Psoas muscle (tissue), 7 donors: ENCODE measurements at regions not wholly inside any gene's neighbourhood (a gene's known extent, or its start where the extent isn't known, plus 50 kb on each side); places are given as distances from the start of the nearest gene placed in this dataset.

Source experiments
- ATAC-seq, 4 donors: fragments of 200-7000 bp; cut with Tn5 transposase; one replicate each; pipeline ENCODE4 v1.9.1; 2020; ENCODE audit warnings: moderate library complexity in 3 of 4, mild to moderate bottlenecking in 2 of 4
- DNase-seq, 2 donors: peaks; one replicate each; pipeline ENCODE4 v3.0.0-alpha.2; 2020
- H3K27ac ChIP-seq: fragments of 200-600 bp; one replicate; pipeline ENCODE4 v1.8.0; 2022
- H3K27me3 ChIP-seq, 3 donors: fragments of 200-600 bp in 1 of 3; one replicate each; pipeline versions ENCODE4 v1.6.1 to v1.8.0; 2013 to 2022; ENCODE audit warnings: low read length in 2 of 3, mild to moderate bottlenecking in 2 of 3, moderate library complexity in 1 of 3; ENCODE audit not compliant: insufficient read depth in 3 of 3
- H3K36me3 ChIP-seq, 2 donors: fragments of 200-600 bp in 1 of 2; one replicate each; pipeline versions ENCODE4 v1.6.1 to v1.8.0; 2013 to 2022; ENCODE audit warnings: low read depth in 1 of 2, mild to moderate bottlenecking in 1 of 2, moderate library complexity in 1 of 2; ENCODE audit not compliant: insufficient read depth in 1 of 2
- H3K4me1 ChIP-seq: fragments of 200-600 bp; one replicate; pipeline ENCODE4 v1.8.0; 2022
- H3K4me3 ChIP-seq: fragments of 200-600 bp; one replicate; pipeline ENCODE4 v1.8.0; 2022; ENCODE audit warnings: mild to moderate bottlenecking
- H3K9me3 ChIP-seq: fragments of 200-600 bp; one replicate; pipeline ENCODE4 v1.8.0; 2022
- WGBS, 3 donors: extraction: QIAGEN DNeasy Blood & Tissue Kit; methylation state at CpG; one replicate each; pipeline versions ENCODE4 v1.1.6 to v1.1.7; 2013; 5-methylcytosine and 5-hydroxymethylcytosine counted together
- intact Hi-C, 2 donors: fragments of 100-400 bp; cut with DNase I; formaldehyde crosslinking; loops; one replicate each; pipeline versions ENCODE4 v1.11.0 to v1.14.2; 2022
- TF ChIP-seq, protein P1 (sequence below): fragments of 200-600 bp; IDR thresholded peaks from one replicate; pipeline ENCODE4 v1.8.0; 2022; ENCODE audit warnings: antibody characterized with exemption
- donor health status: healthy with polysubstance abuse.
- donor health status: DM: no; HTN: no; CAD: no; lungs with moderate emphysema.
- donor health status: Bipolar disorder and iron deficiency.
- donor health status: healthy.
- donor health status: DM: yes; HTN: yes; CAD: no.
- donor health status: DM: no; HTN: no; CAD: no.
- donor health status: DM: yes; HTN: yes; CAD: no.

DNA sequence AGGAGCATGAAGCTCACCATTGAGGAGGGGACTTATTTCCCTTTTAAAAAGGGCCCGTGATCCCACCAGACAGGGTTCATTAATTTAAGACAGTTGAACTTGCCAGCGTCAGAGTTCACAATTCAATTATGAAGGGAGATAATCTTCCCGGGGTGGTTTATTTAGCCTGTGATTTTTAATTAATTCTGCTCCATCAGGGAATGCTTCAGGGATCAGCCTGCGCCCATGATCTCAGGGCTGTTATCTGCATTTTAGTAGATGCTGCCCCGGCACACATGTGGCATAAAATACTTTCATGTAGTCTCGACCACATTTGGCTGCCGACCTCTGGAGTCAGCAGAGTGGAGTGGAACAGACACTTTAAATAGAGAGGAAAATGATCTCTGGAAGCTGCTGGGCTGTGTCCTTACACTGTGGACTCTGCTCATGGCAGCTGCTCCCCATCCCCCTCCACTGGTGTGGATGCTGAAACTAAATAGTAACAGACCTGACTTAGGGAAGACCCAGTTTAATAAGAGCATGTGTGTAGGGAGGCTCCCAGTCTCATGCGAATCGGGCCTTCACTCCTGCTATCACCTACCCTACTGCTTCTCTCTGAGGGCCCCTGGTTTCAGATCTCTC lies 256.9 kb downstream of the TEX29 start:
- intact Hi-C loops, result no loop called here
- Histone ChIP-seq H3K4me1 (no peaks in the 10 kb centered on the region), H3K9me3 (no peaks in the 10 kb centered on the region), H3K36me3 (no peaks in the 10 kb centered on the region), H3K27me3 (peaks cover 0 to 5% (median 0%) of the 10 kb centered on the region in 3 donors), H3K27ac (no peak overlapping the region), H3K4me3 (no peak overlapping the region)
- WGBS, 3 donors, result 52 to 64% (median 53%) methylated on average over 9 of the region's 9 CpGs
- ATAC-seq (no peak), DNase-seq (no peak)
- TF ChIP-seq, protein P1, sequence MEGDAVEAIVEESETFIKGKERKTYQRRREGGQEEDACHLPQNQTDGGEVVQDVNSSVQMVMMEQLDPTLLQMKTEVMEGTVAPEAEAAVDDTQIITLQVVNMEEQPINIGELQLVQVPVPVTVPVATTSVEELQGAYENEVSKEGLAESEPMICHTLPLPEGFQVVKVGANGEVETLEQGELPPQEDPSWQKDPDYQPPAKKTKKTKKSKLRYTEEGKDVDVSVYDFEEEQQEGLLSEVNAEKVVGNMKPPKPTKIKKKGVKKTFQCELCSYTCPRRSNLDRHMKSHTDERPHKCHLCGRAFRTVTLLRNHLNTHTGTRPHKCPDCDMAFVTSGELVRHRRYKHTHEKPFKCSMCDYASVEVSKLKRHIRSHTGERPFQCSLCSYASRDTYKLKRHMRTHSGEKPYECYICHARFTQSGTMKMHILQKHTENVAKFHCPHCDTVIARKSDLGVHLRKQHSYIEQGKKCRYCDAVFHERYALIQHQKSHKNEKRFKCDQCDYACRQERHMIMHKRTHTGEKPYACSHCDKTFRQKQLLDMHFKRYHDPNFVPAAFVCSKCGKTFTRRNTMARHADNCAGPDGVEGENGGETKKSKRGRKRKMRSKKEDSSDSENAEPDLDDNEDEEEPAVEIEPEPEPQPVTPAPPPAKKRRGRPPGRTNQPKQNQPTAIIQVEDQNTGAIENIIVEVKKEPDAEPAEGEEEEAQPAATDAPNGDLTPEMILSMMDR, result no peak

DNA sequence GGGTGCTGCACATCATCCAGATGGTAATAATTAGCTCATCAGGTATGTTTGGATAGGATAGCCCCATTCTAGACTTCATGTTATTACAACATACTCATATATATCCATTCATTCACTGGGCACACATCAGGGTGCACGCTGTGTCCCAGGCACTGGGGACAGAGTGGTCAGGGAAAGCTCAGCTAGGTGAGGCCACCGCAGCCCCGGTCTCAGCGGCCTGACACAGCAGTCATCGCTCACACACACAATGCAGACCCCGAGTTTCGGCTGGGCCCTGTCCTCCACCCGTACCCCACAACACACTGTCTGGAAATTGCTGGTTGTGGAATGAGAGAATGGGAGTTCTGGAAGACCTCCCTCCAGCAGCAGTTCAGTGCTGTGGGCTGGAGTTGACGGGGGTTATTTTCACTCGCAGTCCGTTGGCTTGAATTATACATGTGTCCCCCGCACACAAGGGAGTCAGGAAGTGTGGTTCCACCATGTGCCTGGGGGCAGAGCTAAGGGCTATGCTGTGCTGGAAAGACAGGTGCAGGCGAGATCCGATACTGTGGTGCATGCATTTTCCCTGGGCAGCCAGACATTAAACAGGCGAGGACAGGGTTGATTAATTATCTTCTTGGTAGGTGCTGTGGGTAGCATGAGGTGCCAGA lies 257.6 kb downstream of the TEX29 start:
- Histone ChIP-seq H3K27ac (no peak overlapping the region), H3K4me1 (no peaks in the 10 kb centered on the region), H3K27me3 (peaks cover 0 to 5% (median 0%) of the 10 kb centered on the region in 3 donors), H3K9me3 (no peaks in the 10 kb centered on the region), H3K36me3 (no peaks in the 10 kb centered on the region), H3K4me3 (no peak overlapping the region)
- intact Hi-C loops, result no loop called here
- WGBS, 3 donors, result 63 to 72% (median 67%) methylated on average over 15 of the region's 15 CpGs
- ATAC-seq (no peak), DNase-seq (no peak)
- TF ChIP-seq, protein P1, result no peak

DNA sequence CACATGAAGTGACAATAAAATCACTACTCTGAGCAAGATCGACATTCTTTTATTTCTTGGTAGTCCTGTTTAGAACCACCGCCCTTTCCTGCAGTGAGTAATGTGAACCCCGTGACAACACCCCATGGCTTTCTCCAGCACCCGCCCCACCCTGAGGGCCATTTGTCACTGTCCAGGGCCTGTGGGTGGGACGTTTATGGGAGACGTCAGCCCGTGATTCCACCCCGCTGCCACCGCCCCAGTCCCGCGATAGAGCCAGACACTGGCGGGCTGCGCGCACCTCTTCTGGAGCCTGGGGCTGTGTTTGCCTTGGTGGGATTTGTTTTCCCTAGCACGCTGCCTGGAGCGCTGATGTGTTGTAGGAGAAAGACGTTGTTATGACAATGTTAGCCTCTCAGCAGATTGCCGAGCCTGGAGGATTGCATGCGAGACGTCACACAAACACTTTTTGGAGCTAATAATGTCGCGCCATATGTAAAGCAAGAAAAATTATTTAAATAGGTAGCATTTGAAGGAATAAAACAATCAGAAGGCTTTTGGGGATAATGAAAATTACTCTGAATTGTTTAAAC lies 263.7 kb downstream of the TEX29 start:
- Histone ChIP-seq H3K36me3 (no peaks in the 10 kb centered on the region), H3K9me3 (no peaks in the 10 kb centered on the region), H3K4me3 (no peak overlapping the region), H3K4me1 (no peaks in the 10 kb centered on the region), H3K27me3 (no peaks in the 10 kb centered on the region), H3K27ac (no peak overlapping the region)
- intact Hi-C loops, result no loop called here
- TF ChIP-seq, protein P1, result no peak
- WGBS, 3 donors, result 72 to 79% (median 74%) methylated on average over 22 of the region's 22 CpGs
- no peak for DNase-seq
- no peak for ATAC-seq

GRCh38 chr13:111584870-111585269 lies 264.4 kb downstream of the TEX29 start:
- intact Hi-C loops, result no loop called here
- no peaks in the 10 kb centered on the region for H3K36me3 ChIP-seq

More at GRCh38 chr13:111584870-111585269, 264.4 kb downstream of the TEX29 start:
- no peaks in the 10 kb centered on the region for H3K4me1 ChIP-seq
- ATAC-seq, result no peak
- H3K27ac ChIP-seq, result no peak overlapping the region
- no peaks in the 10 kb centered on the region for H3K27me3 ChIP-seq
- no peaks in the 10 kb centered on the region for H3K9me3 ChIP-seq
- no peak overlapping the region for H3K4me3 ChIP-seq
- 75 to 79% (median 78%) methylated on average over 13 of the region's 13 CpGs for WGBS, 3 donors
- TF ChIP-seq, protein P1, result no peak
- DNase-seq, result no peak
